Stimulated activated effector memory CD8-positive, alpha-beta T cell treated with anti-CD3 and anti-CD28 coated beads, Interleukin-12 subunit alpha, Interleukin-12 subunit beta, amount 100 ng/mL, for 72 hours (primary cell): ENCODE measurements at regions not wholly inside any gene's neighbourhood (a gene's known extent, or its start where the extent isn't known, plus 50 kb on each side); places are given as distances from the start of the nearest gene placed in this dataset.

Experiments used
- ATAC-seq: fragments of 150-1000 bp; cut with Tn5 transposase; 2 replicates; pipeline ENCODE4 v1.10.0; 2021
- DNase-seq, 2 donors: peaks; one replicate each; pipeline ENCODE4 v3.0.0; 2021 to 2022; ENCODE audit warnings: low spot score in 2 of 2
- H3K27ac Mint-ChIP-seq: one replicate; pipeline ENCODE4 v1.8.0; 2022; ENCODE audit warnings: mild to moderate bottlenecking, mixed read lengths
- H3K36me3 Mint-ChIP-seq: one replicate; pipeline ENCODE4 v1.8.0; 2022; ENCODE audit warnings: mild to moderate bottlenecking, mixed read lengths
- H3K4me1 Mint-ChIP-seq: one replicate; pipeline ENCODE4 v1.8.0; 2022; ENCODE audit warnings: mixed read lengths
- H3K4me3 Mint-ChIP-seq: one replicate; pipeline ENCODE4 v1.8.0; 2022; ENCODE audit warnings: mild to moderate bottlenecking, mixed read lengths
- H3K9me3 Mint-ChIP-seq: one replicate; pipeline ENCODE4 v1.8.0; 2022; ENCODE audit warnings: mixed read lengths

DNA sequence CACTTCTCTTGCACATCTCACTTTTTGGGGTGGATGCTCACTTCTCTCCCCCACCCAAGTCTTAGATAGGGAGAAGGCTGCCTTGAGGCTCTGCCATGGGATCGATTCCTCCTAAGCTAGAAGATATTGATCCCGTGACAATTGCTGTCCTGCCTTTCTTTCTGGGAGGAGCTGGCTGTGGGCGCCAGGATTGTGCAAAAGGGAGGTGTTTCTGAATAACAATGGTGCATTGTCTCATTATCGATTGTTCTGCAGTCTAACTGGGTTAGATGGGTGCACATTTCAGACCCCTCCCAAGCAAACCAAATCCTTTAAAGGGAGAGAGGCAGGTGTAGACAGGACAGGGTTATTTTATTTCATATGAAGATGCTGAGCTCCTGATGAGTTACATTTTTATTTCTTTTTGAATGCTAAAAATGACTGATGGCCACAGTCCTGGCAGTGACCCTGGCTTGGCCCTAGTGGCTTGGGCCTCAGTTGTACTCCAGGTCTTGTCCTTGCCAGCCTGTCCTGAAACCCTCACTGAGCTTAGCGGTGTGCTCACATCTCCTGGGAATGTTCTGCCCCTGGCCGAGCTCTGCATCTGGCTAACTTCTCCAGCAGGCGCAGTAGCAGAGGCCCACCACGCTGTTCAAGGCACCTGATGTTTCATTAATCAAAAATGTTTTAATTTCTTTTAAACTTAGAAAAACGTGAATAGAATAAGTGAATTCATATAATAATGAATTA is 99.0 kb upstream of the KAZN start:
- Mint-ChIP-seq H3K36me3 (no peaks in the 10 kb centered on the region), H3K27ac (no peak overlapping the region), H3K9me3 (no peaks in the 10 kb centered on the region), H3K4me1 (no peaks in the 10 kb centered on the region), H3K4me3 (no peak overlapping the region)
- DNase-seq, result no peak
- no peak for ATAC-seq

DNA sequence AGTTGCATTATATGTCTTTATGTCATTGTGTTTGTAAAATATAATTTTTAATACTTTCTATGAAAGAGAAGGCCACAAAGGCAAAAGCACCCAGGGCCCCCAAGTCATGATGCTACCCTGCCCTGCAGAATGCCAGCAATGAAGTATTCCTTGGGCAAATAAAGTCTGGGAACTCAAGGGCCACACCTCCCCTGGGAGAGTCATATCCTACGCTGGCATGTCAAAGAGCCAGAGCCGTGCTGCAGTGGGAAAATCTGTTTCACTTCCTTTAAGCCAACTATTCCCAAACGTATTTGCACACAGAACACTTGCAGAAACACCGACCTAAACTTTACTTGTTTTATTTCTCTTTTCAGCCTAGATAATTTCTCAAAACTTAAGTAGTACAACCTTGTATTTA is 98.4 kb upstream of the KAZN start:
- Mint-ChIP-seq H3K36me3 (no peaks in the 10 kb centered on the region), H3K9me3 (no peaks in the 10 kb centered on the region), H3K27ac (no peak overlapping the region), H3K4me3 (no peak overlapping the region), H3K4me1 (no peaks in the 10 kb centered on the region)
- ATAC-seq (no peak), DNase-seq (no peak)

DNA sequence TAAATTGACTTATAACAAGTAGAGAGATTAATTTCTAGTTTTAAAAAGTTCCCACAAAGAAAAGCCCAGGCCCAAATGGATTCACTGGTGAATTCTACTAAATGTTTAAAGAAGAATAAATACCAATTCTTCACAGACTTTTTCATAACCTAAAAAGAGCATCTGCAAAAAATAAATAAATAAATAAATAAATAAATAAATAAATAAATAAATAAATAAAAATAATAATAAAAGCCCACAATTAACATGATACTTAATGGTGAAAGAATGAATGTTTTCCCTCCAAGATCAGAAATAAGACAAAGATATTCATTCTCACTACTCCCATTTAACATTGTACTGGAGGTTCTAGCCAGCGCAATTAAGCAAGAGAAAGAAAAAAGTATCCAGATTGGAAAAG is 97.6 kb upstream of the KAZN start:
- H3K4me1 Mint-ChIP-seq, result no peaks in the 10 kb centered on the region
- no peaks in the 10 kb centered on the region for H3K9me3 Mint-ChIP-seq
- no peak overlapping the region for H3K27ac Mint-ChIP-seq
- H3K4me3 Mint-ChIP-seq, result no peak overlapping the region
- no peak for DNase-seq
- no peaks in the 10 kb centered on the region for H3K36me3 Mint-ChIP-seq
- no peak for ATAC-seq

DNA sequence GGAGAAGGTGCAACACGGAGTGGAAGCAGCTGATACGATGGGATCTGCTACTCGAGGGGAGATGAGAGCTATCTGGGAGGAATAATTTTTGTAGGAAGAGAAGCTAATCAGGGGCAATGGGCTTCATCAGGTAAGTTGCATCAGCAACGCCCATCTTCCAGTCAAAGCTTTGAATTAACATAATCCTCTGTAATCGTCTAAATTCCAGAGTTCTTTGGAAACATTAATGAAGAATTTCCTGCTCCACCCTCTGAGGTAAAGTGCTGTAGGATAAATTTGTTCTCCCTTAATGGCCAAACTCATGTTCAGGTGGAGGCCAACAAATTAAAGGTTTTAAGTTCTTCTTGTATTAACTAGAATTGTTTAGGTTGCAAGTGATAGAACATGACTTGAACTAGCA is 94.0 kb upstream of the KAZN start:
- DNase-seq, result no peak
- Mint-ChIP-seq H3K4me3 (no peak overlapping the region), H3K27ac (no peak overlapping the region), H3K9me3 (no peaks in the 10 kb centered on the region), H3K36me3 (no peaks in the 10 kb centered on the region), H3K4me1 (no peaks in the 10 kb centered on the region)
- no peak for ATAC-seq

DNA sequence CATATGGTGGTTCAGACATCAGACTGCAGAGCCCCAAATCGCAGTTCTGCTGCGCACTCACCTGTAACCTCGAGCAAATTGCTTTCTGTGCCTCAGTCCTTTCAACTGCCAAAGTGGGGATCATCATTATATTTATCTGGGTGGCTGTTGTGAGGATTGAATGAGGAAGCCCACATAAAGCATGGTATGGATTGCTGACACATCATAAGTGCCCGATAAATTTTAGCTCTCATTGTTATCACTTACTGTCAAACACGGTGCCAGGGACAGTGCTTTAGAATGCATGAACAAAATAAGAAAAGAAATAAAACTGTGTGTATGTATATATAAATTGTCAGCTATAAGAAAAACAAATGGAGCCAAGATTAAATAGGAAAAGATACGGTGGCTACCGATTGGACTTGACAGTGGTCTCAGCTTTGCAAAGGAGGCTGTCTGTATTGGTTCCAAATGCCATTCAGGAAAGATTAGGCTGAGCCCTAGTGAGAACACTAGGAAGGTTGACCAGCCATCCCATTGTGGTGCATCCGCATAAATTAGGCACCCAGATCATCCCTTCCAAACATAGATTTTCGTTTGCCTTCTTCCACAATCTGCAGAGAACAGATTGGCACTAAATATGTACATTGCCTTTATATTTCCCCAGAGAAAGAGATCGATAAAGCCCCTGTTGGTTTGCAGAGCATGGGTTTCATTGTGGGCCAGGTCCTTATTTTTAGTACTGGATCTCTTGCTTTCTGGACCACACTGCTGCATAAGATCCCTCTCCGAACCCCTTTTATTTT is 91.8 kb upstream of the KAZN start:
- no peak for ATAC-seq
- H3K27ac Mint-ChIP-seq, result no peak overlapping the region
- no peak for DNase-seq
- no peaks in the 10 kb centered on the region for H3K36me3 Mint-ChIP-seq
- H3K9me3 Mint-ChIP-seq, result no peaks in the 10 kb centered on the region
- H3K4me3 Mint-ChIP-seq, result no peak overlapping the region
- H3K4me1 Mint-ChIP-seq, result no peaks in the 10 kb centered on the region

DNA sequence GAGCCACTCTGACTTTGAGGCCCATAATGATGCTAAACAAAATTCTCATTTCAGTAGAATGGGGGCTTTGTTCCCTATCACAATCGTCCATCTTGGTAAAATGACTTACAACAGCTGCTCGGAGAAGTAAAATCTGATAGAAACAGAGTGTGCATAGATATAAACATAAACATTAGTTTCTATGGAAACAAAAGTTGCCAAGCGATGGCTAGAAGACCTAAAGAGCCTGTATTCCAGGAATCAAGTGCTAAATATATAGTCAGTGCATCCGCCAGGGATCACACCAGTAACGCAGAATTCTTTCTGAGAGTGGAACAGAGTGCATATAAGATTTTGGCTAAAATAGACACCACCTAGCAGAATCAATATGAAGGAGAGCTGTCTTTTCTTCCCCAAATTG is 91.2 kb upstream of the KAZN start:
- Mint-ChIP-seq H3K9me3 (no peaks in the 10 kb centered on the region), H3K36me3 (no peaks in the 10 kb centered on the region), H3K4me3 (no peak overlapping the region), H3K4me1 (no peaks in the 10 kb centered on the region), H3K27ac (no peak overlapping the region)
- no peak for ATAC-seq
- DNase-seq, result no peak

DNA sequence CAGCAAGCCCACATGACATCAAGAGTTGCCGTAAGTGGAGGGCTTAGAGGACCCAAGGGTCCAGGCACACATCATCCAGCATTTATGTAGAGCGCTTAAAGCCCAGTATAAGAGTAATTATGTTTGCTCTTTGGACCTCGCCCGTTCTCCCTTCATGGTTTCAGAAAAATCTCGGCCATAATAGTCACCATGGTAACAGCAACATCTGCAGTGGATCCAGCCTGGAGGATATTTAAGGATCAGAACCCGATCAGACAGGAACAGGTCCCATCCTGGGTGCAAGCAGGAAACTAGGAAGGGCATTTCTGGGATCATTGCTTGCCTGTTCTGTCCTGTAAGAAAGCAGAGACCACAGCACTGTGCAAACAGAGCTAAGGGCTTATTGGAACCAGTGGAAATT is 89.9 kb upstream of the KAZN start:
- DNase-seq, result no peak
- Mint-ChIP-seq H3K36me3 (no peaks in the 10 kb centered on the region), H3K9me3 (no peaks in the 10 kb centered on the region), H3K27ac (no peak overlapping the region), H3K4me1 (no peaks in the 10 kb centered on the region), H3K4me3 (no peak overlapping the region)
- no peak for ATAC-seq

DNA sequence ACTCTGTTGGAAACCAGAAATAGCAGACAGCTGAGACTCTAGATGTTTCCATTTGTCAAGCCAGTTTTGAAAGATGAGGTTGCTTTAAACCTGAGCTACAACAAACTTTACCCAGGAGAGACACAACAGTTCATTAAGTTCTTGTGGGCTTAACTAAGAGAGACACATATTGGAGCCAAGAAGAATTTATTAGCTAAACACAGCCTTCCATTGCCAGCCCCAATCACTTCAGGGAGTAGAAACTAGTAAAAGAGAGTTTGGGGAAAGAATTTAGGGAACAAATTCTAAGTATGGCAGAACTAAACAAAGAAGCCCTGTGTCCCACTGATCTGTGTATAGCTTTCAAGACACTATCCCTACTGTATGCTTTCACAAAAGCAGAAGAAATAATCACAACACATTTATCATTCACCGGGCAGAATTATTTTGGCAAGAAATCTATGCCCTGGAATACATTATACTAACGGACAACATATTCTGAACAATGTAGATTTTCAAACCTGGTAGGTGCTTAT is 87.3 kb upstream of the KAZN start:
- Mint-ChIP-seq H3K27ac (no peak overlapping the region), H3K4me3 (no peak overlapping the region), H3K4me1 (no peaks in the 10 kb centered on the region), H3K36me3 (no peaks in the 10 kb centered on the region), H3K9me3 (no peaks in the 10 kb centered on the region)
- ATAC-seq (no peak), DNase-seq (no peak)

DNA sequence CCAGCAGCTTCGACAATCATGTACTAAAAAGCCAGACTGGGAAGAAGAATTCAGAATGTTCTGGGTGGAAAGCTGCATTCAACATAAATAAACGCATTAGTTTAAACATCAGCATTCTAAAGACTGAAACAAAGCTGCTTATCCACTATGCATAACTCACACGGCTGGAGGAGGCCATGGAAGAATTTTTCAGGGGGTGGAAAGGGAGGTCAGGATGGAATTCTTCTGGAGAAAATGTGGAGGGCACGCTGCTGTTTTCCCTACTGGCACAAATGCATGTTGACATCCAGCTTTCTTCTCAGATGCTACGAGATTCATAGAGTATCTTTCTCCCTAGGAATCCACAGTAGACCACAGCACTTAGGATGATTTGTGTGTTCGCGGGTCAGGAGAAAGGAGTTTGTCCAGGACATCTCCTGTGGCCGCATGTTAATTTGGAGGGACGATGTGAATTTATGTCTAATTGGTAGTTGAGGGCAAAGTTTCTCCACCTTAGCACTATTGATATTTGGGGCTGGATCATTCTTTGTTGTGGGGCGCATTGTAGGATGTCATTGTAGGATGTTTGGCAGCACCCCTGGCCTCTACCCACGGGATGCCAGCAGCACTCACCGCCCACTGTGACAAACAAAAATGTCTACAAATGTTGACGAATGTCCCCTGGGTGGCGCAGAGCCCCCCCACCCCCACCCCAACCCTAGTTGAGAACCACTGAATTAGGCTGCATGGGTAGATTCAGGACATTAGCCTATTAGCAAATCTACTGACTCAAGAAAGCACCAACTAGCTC is 86.5 kb upstream of the KAZN start:
- Mint-ChIP-seq H3K4me1 (no peaks in the 10 kb centered on the region), H3K36me3 (no peaks in the 10 kb centered on the region), H3K9me3 (no peaks in the 10 kb centered on the region), H3K4me3 (no peak overlapping the region), H3K27ac (no peak overlapping the region)
- ATAC-seq (no peak), DNase-seq (no peak)

DNA sequence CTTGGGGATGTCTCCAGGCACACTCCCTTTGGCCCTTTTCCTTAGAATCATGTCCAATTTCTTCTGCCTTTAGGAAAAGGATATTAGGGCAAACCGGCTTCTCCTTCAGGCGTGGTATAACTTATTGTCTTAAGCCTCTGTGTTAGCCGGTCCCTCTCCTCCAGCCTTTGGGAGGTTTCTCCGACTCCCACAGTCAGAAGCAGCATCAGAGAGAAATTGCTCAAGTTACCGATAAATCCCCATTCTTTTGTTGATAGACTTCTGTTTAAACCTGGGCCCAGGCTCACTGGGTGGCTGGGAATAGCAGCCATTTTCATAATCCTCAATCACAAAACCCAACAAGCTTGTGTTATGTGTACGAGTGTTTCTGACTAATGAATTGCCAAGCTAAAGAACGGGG is 85.4 kb upstream of the KAZN start:
- no peaks in the 10 kb centered on the region for H3K4me1 Mint-ChIP-seq
- H3K4me3 Mint-ChIP-seq, result no peak overlapping the region
- H3K36me3 Mint-ChIP-seq, result no peaks in the 10 kb centered on the region
- DNase-seq, result no peak
- no peak overlapping the region for H3K27ac Mint-ChIP-seq
- H3K9me3 Mint-ChIP-seq, result no peaks in the 10 kb centered on the region
- no peak for ATAC-seq

DNA sequence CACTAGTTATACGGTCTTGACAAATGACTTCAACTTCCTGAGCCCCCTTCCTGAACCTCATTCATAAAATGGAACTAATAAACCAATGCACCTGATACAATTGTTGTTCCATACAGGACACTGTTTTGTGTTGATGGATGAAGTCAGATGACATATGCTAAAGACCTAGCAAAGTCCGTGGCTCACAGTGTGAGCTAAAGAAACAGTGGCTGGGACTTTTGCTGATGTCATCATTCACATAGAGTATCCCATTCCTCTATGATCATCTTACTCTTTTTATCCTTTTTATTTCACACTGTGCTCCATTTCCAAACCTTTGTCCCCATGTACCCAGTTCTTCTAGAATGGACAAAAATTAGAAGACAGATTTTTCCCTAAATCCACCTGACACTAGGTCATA is 83.7 kb upstream of the KAZN start:
- no peaks in the 10 kb centered on the region for H3K9me3 Mint-ChIP-seq
- no peaks in the 10 kb centered on the region for H3K36me3 Mint-ChIP-seq
- H3K4me1 Mint-ChIP-seq, result no peaks in the 10 kb centered on the region
- H3K27ac Mint-ChIP-seq, result no peak overlapping the region
- ATAC-seq (no peak), DNase-seq (no peak)
- H3K4me3 Mint-ChIP-seq, result no peak overlapping the region

DNA sequence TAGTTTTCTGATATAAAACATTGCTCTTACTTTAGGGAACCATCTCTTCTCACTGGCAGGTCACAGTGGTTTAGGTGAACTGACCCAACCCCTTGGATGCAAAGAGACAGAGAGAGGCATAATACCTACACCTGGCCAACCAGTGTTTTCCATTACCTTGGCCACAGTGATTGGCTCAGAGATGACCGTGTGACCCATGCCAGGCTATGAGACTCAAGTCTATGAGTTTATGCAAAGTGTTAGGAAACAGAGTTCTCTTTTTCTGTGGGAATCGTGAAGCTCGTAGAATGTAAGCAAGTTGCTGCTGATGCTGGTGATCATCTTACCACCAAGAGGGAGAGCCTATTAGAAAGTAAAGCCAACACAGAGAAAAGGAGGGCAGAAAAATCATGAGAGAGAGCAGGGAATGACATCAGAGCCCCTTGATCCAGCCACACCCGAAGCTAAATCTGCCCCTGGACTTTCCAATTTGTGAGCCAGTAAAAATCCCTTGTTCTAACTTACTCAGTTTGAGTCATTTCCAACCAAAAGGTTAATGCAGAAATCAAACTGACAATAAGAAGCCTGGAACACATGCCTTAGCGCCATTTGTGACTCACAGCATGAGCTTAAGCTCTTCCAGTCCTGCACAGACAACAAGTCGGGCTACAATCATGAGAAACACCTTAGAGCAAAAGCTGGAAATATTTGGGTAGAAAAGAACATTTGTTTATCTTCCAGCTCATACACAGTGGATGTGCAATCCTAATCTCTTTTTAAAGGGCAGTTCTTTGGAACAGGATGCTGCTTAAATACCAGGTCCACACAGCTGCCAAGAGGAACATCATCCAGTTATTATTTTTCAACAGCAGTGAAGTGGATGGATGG is 81.3 kb upstream of the KAZN start:
- Mint-ChIP-seq H3K9me3 (no peaks in the 10 kb centered on the region), H3K36me3 (no peaks in the 10 kb centered on the region), H3K27ac (no peak overlapping the region), H3K4me3 (no peak overlapping the region), H3K4me1 (no peaks in the 10 kb centered on the region)
- no peak for ATAC-seq
- DNase-seq, result no peak

DNA sequence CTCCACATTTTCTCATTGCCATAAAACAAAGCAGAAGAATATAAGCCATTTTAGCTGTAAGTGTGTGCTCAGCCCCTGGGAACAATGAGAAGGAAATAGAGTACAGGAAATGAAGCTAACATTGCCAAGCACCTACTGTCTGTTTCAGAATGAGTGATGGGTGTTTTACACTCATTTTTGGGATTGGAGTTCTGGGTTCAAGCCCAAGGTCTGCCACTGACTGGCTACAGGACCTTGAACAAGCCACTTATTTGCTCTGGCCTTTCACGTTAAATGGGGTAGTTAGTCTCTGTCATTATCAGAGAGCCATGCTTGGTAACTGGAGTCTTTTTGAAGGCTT is 80.7 kb upstream of the KAZN start:
- no peak for ATAC-seq

DNA sequence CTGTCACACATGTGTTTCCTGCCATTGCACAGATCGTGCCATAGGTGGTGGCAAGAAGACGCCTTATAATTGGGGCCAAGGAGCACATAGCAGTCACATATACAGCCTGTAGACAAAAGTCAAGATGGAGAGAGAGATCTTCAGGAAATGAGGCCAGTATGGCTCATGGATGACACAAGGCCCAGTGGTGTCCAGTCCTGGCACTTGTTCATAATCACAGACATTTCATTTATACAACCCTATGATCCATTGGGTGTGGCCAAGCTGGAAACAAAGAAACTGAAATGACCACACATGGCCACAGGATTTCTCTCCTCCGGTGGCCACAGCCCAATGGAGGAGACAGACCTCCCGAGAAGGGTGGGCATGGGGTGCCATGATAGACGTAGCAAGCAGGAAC is 78.5 kb upstream of the KAZN start:
- H3K9me3 Mint-ChIP-seq, result no peaks in the 10 kb centered on the region
- no peak for ATAC-seq

More for the DNA sequence above, 80.7 kb upstream of the KAZN start:
- no peak for DNase-seq
- H3K4me1 Mint-ChIP-seq, result no peaks in the 10 kb centered on the region
- no peak overlapping the region for H3K4me3 Mint-ChIP-seq
- no peak overlapping the region for H3K27ac Mint-ChIP-seq
- no peaks in the 10 kb centered on the region for H3K9me3 Mint-ChIP-seq
- no peaks in the 10 kb centered on the region for H3K36me3 Mint-ChIP-seq

More for the DNA sequence above, 78.5 kb upstream of the KAZN start:
- no peaks in the 10 kb centered on the region for H3K4me1 Mint-ChIP-seq
- no peak for DNase-seq
- H3K36me3 Mint-ChIP-seq, result no peaks in the 10 kb centered on the region
- no peak overlapping the region for H3K4me3 Mint-ChIP-seq
- H3K27ac Mint-ChIP-seq, result no peak overlapping the region
